IMR-90 (cell line): ENCODE measurements at regions not wholly inside any gene's neighbourhood (a gene's known extent, or its start where the extent isn't known, plus 50 kb on each side); places are given as distances from the start of the nearest gene placed in this dataset.

ENCODE experiments used
- ATAC-seq: fragments of 200-7000 bp; cut with Tn5 transposase; 2 replicates; pipeline ENCODE4 v1.9.1; 2020; ENCODE audit warnings: low read depth, mild to moderate bottlenecking, moderate library complexity
- BruUV-seq: library from RNA; stranded (reverse); fragments of 400-500 nt; replicated peaks from 2 replicates; lab custom pipeline; 2021; lab: Mats Ljungman, UMichigan
- CTCF ChIA-PET: fragments of 300-600 bp; formaldehyde crosslinking; extraction: SDS; loops from one replicate; lab custom pipeline; 2021; ENCODE audit warnings: antibody characterized with exemption; lab: Yijun Ruan, JAX
- POLR2A ChIA-PET: fragments of 300-600 bp; sonication (Branson Sonifier 250); formaldehyde crosslinking; loops from one replicate; lab custom pipeline; 2022; ENCODE audit warnings: antibody characterized with exemption; ENCODE audit not compliant: unreplicated experiment; lab: Charles Lee
- DNase-seq: peaks from one replicate; pipeline ENCODE4 v3.0.0; 2013
- H2AFZ ChIP-seq: replicated peaks from 2 replicates; pipeline ENCODE3; 2013; ENCODE audit warnings: low read length, mild to moderate bottlenecking; ENCODE audit not compliant: poor library complexity
- H2AK5ac ChIP-seq: 2 replicates; pipeline ENCODE4 v1.6.1; 2013; ENCODE audit warnings: low read depth, low read length, inconsistent platforms
- H2AK9ac ChIP-seq: replicated peaks from 2 replicates; pipeline ENCODE3; 2013; ENCODE audit warnings: mild to moderate bottlenecking, low read depth, low read length, moderate library complexity; ENCODE audit not compliant: poor library complexity
- H2BK120ac ChIP-seq: 2 replicates; pipeline ENCODE4 v1.6.1; 2013; ENCODE audit warnings: low read depth, low read length, inconsistent platforms
- H2BK15ac ChIP-seq: 3 replicates; pipeline ENCODE4 v1.6.1; 2013; ENCODE audit warnings: low read depth, low read length, inconsistent platforms
- H2BK20ac ChIP-seq: 2 replicates; pipeline ENCODE4 v1.6.1; 2013; ENCODE audit warnings: low read depth, mild to moderate bottlenecking, inconsistent platforms, low read length, moderate library complexity
- H2BK5ac ChIP-seq: 2 replicates; pipeline ENCODE4 v1.6.1; 2013; ENCODE audit warnings: mild to moderate bottlenecking, low read depth, low read length, inconsistent platforms; ENCODE audit not compliant: poor library complexity, severe bottlenecking
- H3K14ac ChIP-seq: replicated peaks from 2 replicates; pipeline ENCODE4 v1.6.1; 2013; ENCODE audit warnings: low read depth, low read length, inconsistent platforms
- H3K18ac ChIP-seq: 2 replicates; pipeline ENCODE4 v1.6.1; 2013; ENCODE audit warnings: low read depth, low read length, control low read depth
- H3K23ac ChIP-seq: 2 replicates; pipeline ENCODE4 v1.6.1; 2013; ENCODE audit warnings: low read depth, low read length, inconsistent platforms
- H3K27ac ChIP-seq: 2 replicates; pipeline ENCODE4 v1.5.1; 2013; ENCODE audit warnings: mild to moderate bottlenecking, control low read depth, low read length; ENCODE audit not compliant: insufficient read depth
- H3K27me3 ChIP-seq: 2 replicates; pipeline ENCODE4 v1.6.1; 2013; ENCODE audit warnings: low read length; ENCODE audit not compliant: control insufficient read depth, insufficient read depth
- H3K36me3 ChIP-seq: 2 replicates; pipeline ENCODE4 v1.6.1; 2013; ENCODE audit warnings: low read length, mixed read lengths; ENCODE audit not compliant: control insufficient read depth, insufficient read depth
- H3K4ac ChIP-seq: 2 replicates; pipeline ENCODE4 v1.6.1; 2013; ENCODE audit warnings: low read depth, low read length, inconsistent platforms
- H3K4me1 ChIP-seq: 2 replicates; pipeline ENCODE4 v1.6.1; 2013; ENCODE audit warnings: low read length, mixed read lengths; ENCODE audit not compliant: control insufficient read depth, insufficient read depth
- H3K4me2 ChIP-seq: 2 replicates; pipeline ENCODE4 v1.6.1; 2013; ENCODE audit warnings: low read depth, mild to moderate bottlenecking, control low read depth, low read length, moderate library complexity
- H3K4me3 ChIP-seq: 2 replicates; pipeline ENCODE4 v1.5.1; 2013; ENCODE audit warnings: low read depth, mild to moderate bottlenecking, control low read depth, low read length, moderate library complexity; ENCODE audit not compliant: insufficient read depth
- H3K56ac ChIP-seq: 2 replicates; pipeline ENCODE4 v1.6.1; 2013; ENCODE audit warnings: low read length, inconsistent platforms; ENCODE audit not compliant: insufficient read depth; ENCODE audit errors: extremely low read depth
- H3K79me1 ChIP-seq, 2 experiments: 2 replicates each; pipeline ENCODE4 v1.6.1; 2013; ENCODE audit warnings: low read length in 2 of 2, inconsistent platforms in 1 of 2, low read depth in 1 of 2
- H3K9ac ChIP-seq: 2 replicates; pipeline ENCODE4 v1.6.1; 2013; ENCODE audit warnings: low read depth, low read length, control low read depth
- H3K9me1 ChIP-seq: 2 replicates; pipeline ENCODE4 v1.6.1; 2013; ENCODE audit warnings: low read length, inconsistent platforms; ENCODE audit not compliant: insufficient read depth
- H3K9me3 ChIP-seq: 2 replicates; pipeline ENCODE4 v1.6.1; 2013; ENCODE audit warnings: low read length; ENCODE audit not compliant: control insufficient read depth, insufficient read depth
- H4K20me1 ChIP-seq: 2 replicates; pipeline ENCODE4 v1.6.1; 2013; ENCODE audit warnings: low read length, inconsistent platforms; ENCODE audit not compliant: insufficient read depth
- H4K5ac ChIP-seq: 2 replicates; pipeline ENCODE4 v1.6.1; 2013; ENCODE audit warnings: mild to moderate bottlenecking, low read depth, low read length, control low read depth
- H4K8ac ChIP-seq, 2 experiments: 2 replicates each; pipeline ENCODE4 v1.6.1; 2013; ENCODE audit warnings: low read depth in 2 of 2, low read length in 2 of 2, control low read depth in 1 of 2, inconsistent platforms in 1 of 2
- H4K91ac ChIP-seq: 2 replicates; pipeline ENCODE4 v1.6.1; 2013; ENCODE audit warnings: low read depth, low read length, inconsistent platforms; ENCODE audit not compliant: insufficient read depth
- BHLHE40 ChIP-seq: fragments of 150-350 bp; IDR thresholded peaks from 2 replicates; pipeline ENCODE4 v1.6.1; 2016; ENCODE audit warnings: mild to moderate bottlenecking, low read depth, low read length
- CHD1 ChIP-seq: IDR thresholded peaks from 2 replicates; pipeline ENCODE4 v1.6.1; 2012; ENCODE audit warnings: low read depth, low read length, improper control_type of control experiment
- FOS ChIP-seq: fragments of 150-350 bp; IDR thresholded peaks from 2 replicates; pipeline ENCODE4 v1.6.1; 2016; ENCODE audit warnings: low read depth, low read length
- MAFK ChIP-seq: IDR thresholded peaks from 2 replicates; pipeline ENCODE4 v1.6.1; 2012; ENCODE audit warnings: low read depth, low read length, improper control_type of control experiment
- MAZ ChIP-seq: IDR thresholded peaks from 2 replicates; pipeline ENCODE4 v1.6.1; 2012; ENCODE audit warnings: low read depth, mild to moderate bottlenecking, low read length, improper control_type of control experiment, moderate library complexity, borderline replicate concordance
- NFE2L2 ChIP-seq: fragments of 150-350 bp; IDR thresholded peaks from 2 replicates; pipeline ENCODE4 v1.6.1; 2016; ENCODE audit warnings: low read depth, mild to moderate bottlenecking, low read length
- RAD21 ChIP-seq: IDR thresholded peaks from 2 replicates; pipeline ENCODE4 v1.6.1; 2012; ENCODE audit warnings: low read length, improper control_type of control experiment
- RFX5 ChIP-seq: IDR thresholded peaks from 2 replicates; pipeline ENCODE4 v1.8.0; 2012; ENCODE audit warnings: low read depth, mild to moderate bottlenecking, low read length, moderate library complexity
- WGBS, 2 experiments: methylation state at CpG; one replicate each; pipeline versions ENCODE4 v1.1.5 to v1.1.7; 2013; ENCODE audit warnings: missing lambda C conversion rate in 2 of 2; ENCODE audit not compliant: insufficient read length in 1 of 2; ENCODE audit errors: extremely low coverage in 2 of 2; 5-methylcytosine and 5-hydroxymethylcytosine counted together
- dilution Hi-C: fragments of 300-500 bp; cut with HindIII; formaldehyde crosslinking; loops from one replicate; pipeline ENCODE4 v1.14.3; 2018; ENCODE audit warnings: low sequenced_read_pairs; ENCODE audit not compliant: unreplicated experiment
- in situ Hi-C: fragments of 300-500 bp; cut with MboI; formaldehyde crosslinking; loops from 3 replicates; pipeline ENCODE4 v1.14.3; 2019; ENCODE audit warnings: low sequenced_read_pairs, inconsistent platforms, mixed read lengths
- intact Hi-C: fragments of 100-400 bp; cut with micrococcal nuclease; formaldehyde crosslinking; loops from 2 replicates; pipeline ENCODE4 v1.10.0; 2022

DNA sequence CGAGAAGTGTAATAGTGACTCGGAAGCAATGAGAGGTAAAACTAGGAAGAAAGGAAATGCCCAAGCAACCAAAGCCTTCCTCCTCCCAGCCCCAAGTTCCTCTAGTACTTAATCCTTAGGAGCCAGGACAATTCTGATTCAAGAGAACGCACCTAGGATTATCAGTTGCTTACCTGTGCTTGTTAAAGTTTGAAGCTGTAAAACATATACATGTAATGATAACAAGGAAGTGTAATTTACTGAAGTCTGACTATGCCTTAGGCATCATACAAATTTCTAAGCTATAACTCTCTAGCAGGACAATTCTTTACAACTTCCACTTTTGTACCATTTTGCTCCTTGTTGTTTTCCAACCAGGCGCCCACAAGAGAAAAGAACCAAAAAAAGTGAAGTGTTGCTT, 92.8 kb upstream of the OSBPL8 start:
- Histone ChIP-seq H3K27ac (no peak overlapping the region), H3K56ac (no peak overlapping the region), H4K8ac (no peak overlapping the region), H3K27me3 (no peaks in the 10 kb centered on the region), H3K4me3 (no peak overlapping the region), H4K20me1 (no peaks in the 10 kb centered on the region), H3K4me1 (no peaks in the 10 kb centered on the region), H3K23ac (no peak overlapping the region), H3K14ac (no peak overlapping the region), H3K9me3 (no peaks in the 10 kb centered on the region), H2AK5ac (no peak overlapping the region), H2BK5ac (no peak overlapping the region), H3K4me2 (no peak overlapping the region), H3K9ac (no peak overlapping the region), H3K79me1 (no peaks in the 10 kb centered on the region), H3K18ac (no peak overlapping the region), H4K5ac (no peak overlapping the region), H3K9me1 (no peaks in the 10 kb centered on the region), H2AFZ (no peak overlapping the region), H3K36me3 (no peaks in the 10 kb centered on the region), H2BK20ac (no peak overlapping the region), H2BK120ac (no peak overlapping the region), H3K4ac (no peak overlapping the region), H2BK15ac (no peak overlapping the region), H2AK9ac (no peak overlapping the region), H4K91ac (no peak overlapping the region)
- BruUV-seq, result no TSS peak
- WGBS, 2 experiments, result no CpG with 5 or more reads among the region's 4 CpGs
- in situ Hi-C loops (no loop called here), dilution Hi-C loops (no loop called here), intact Hi-C loops (no loop called here)
- TF ChIP-seq MAZ (no peak), RAD21 (no peak), MAFK (no peak), CHD1 (no peak), BHLHE40 (no peak), FOS (no peak), RFX5 (no peak), NFE2L2 (no peak)
- ChIA-PET CTCF (interaction anchor here (1.0 kb wide), 1 partner anchor 36 kb away, joined by 3 read pairs; no protein-coding TSS in a partner anchor), POLR2A (no interaction called here)
- ATAC-seq (no peak), DNase-seq (no peak)
